ENCODE measurements at regions not wholly inside any gene's neighbourhood (a gene's known extent, or its start where the extent isn't known, plus 50 kb on each side); places are given as distances from the start of the nearest gene placed in this dataset.
A peak's percentile ranks its signal among the peaks of the same experiment; 100 is the strongest.

- no peak for DNase-seq
Measured at GRCh38 chr7:46209611-46210388, 288.7 kb upstream of the IGFBP3 start.

- no peak for DNase-seq
Measured at GRCh38 chr7:46208635-46209525, 287.8 kb upstream of the IGFBP3 start.

GRCh38 chr7:46207931-46208634 lies 287.0 kb upstream of the IGFBP3 start:
- no peak for DNase-seq

GRCh38 chr7:46206476-46207060 lies 285.5 kb upstream of the IGFBP3 start:
- DNase-seq, result no peak

GRCh38 chr7:46205478-46205877 lies 284.4 kb upstream of the IGFBP3 start:
- no peak for DNase-seq

GRCh38 chr7:46203926-46204325 lies 282.9 kb upstream of the IGFBP3 start:
- no peak for DNase-seq

GRCh38 chr7:46202379-46202778 lies 281.3 kb upstream of the IGFBP3 start:
- no peak for DNase-seq

GRCh38 chr7:46201961-46202360 lies 280.9 kb upstream of the IGFBP3 start:
- peak; percentile 39 for DNase-seq

- DNase-seq, result no peak
Measured at GRCh38 chr7:46198701-46199100, 277.6 kb upstream of the IGFBP3 start.

- peak; percentile 21 for DNase-seq
Measured at GRCh38 chr7:46197785-46198540, 276.9 kb upstream of the IGFBP3 start.

GRCh38 chr7:46195934-46196333 lies 274.9 kb upstream of the IGFBP3 start:
- DNase-seq, result no peak

- DNase-seq, result no peak
Measured at GRCh38 chr7:46192271-46192670, 271.2 kb upstream of the IGFBP3 start.

- DNase-seq, result no peak
Measured at GRCh38 chr7:46191776-46192175, 270.7 kb upstream of the IGFBP3 start.

GRCh38 chr7:46191296-46191695 lies 270.2 kb upstream of the IGFBP3 start:
- no peak for DNase-seq

GRCh38 chr7:46189255-46189790 lies 268.3 kb upstream of the IGFBP3 start:
- DNase-seq, result no peak

- DNase-seq, result no peak
Measured at GRCh38 chr7:46186131-46186530, 265.1 kb upstream of the IGFBP3 start.

- DNase-seq, result no peak
Measured at GRCh38 chr7:46179061-46179610, 258.1 kb upstream of the IGFBP3 start.

- DNase-seq, result no peak
Measured at GRCh38 chr7:46178661-46179060, 257.6 kb upstream of the IGFBP3 start.

- DNase-seq, result no peak
Measured at GRCh38 chr7:46177821-46178220, 256.7 kb upstream of the IGFBP3 start.

GRCh38 chr7:46175221-46175620 lies 254.1 kb upstream of the IGFBP3 start:
- no peak for DNase-seq

GRCh38 chr7:46174196-46174580 lies 253.1 kb upstream of the IGFBP3 start:
- DNase-seq, result no peak

All from NCI-H446 treated with DMSO at 0.1 percent for 48 hours (cell line).